ENCODE measurements at regions not wholly inside any gene's neighbourhood (a gene's known extent, or its start where the extent isn't known, plus 50 kb on each side); places are given as distances from the start of the nearest gene placed in this dataset.
A peak's percentile ranks its signal among the peaks of the same experiment; 100 is the strongest.

GRCh38 chr7:118080947-118081346, 103.0 kb upstream of the LSM8 start:
- DNase-seq (ENCODE audit: low spot score), result no peak

GRCh38 chr7:118082506-118082905, 101.5 kb upstream of the LSM8 start:
- no peak for DNase-seq (ENCODE audit: low spot score)

- DNase-seq (ENCODE audit: low spot score), result no peak
Observed at GRCh38 chr7:118085000-118085399, 99.0 kb upstream of the LSM8 start.

- no peak for DNase-seq (ENCODE audit: low spot score)
Observed at GRCh38 chr7:118087126-118087525, 96.8 kb upstream of the LSM8 start.

GRCh38 chr7:118094044-118094443, 89.9 kb upstream of the LSM8 start:
- no peak for DNase-seq (ENCODE audit: low spot score)

GRCh38 chr7:118104812-118105441, 79.0 kb upstream of the LSM8 start:
- peak; percentile 79 for DNase-seq (ENCODE audit: low spot score)

GRCh38 chr7:118109607-118110006, 74.4 kb upstream of the LSM8 start:
- DNase-seq (ENCODE audit: low spot score), result no peak

- no peak for DNase-seq (ENCODE audit: low spot score)
Observed at GRCh38 chr7:118110178-118110925, 73.6 kb upstream of the LSM8 start.

- DNase-seq (ENCODE audit: low spot score), result no peak
Observed at GRCh38 chr7:118111347-118111746, 72.6 kb upstream of the LSM8 start.

- DNase-seq (ENCODE audit: low spot score), result no peak
Observed at GRCh38 chr7:118114175-118114574, 69.8 kb upstream of the LSM8 start.

GRCh38 chr7:118129041-118129795, 54.7 kb upstream of the LSM8 start:
- peak; percentile 24 for DNase-seq (ENCODE audit: low spot score)

- no peak for DNase-seq (ENCODE audit: low spot score)
Observed at GRCh38 chr7:118132764-118133163, 51.2 kb upstream of the LSM8 start.
